Neuronal stem cell (in vitro differentiated cells): ENCODE measurements at regions not wholly inside any gene's neighbourhood (a gene's known extent, or its start where the extent isn't known, plus 50 kb on each side); places are given as distances from the start of the nearest gene placed in this dataset.

Source experiments
- DNase-seq: peaks from one replicate; pipeline ENCODE4 v3.0.0-alpha.2; 2013; ENCODE audit warnings: low spot score
- H2AFZ ChIP-seq: one replicate; pipeline ENCODE4 v1.6.1; 2013; ENCODE audit warnings: mild to moderate bottlenecking, low read length, inconsistent platforms
- H2AK5ac ChIP-seq: 2 replicates; pipeline ENCODE4 v1.6.1; 2013; ENCODE audit warnings: low read depth, mild to moderate bottlenecking, inconsistent platforms, low read length, moderate library complexity, mixed read lengths
- H2BK120ac ChIP-seq: 2 replicates; pipeline ENCODE4 v1.6.1; 2013; ENCODE audit warnings: low read depth, mild to moderate bottlenecking, inconsistent platforms, low read length, moderate library complexity, mixed read lengths
- H2BK12ac ChIP-seq: one replicate; pipeline ENCODE4 v1.6.1; 2013; ENCODE audit warnings: low read length, inconsistent platforms
- H2BK15ac ChIP-seq: 2 replicates; pipeline ENCODE4 v1.6.1; 2013; ENCODE audit warnings: mild to moderate bottlenecking, low read length, inconsistent platforms, mixed read lengths
- H2BK5ac ChIP-seq: one replicate; pipeline ENCODE4 v1.6.1; 2013; ENCODE audit warnings: inconsistent platforms, mild to moderate bottlenecking, low read length, moderate library complexity
- H3K14ac ChIP-seq: one replicate; pipeline ENCODE4 v1.6.1; 2013; ENCODE audit warnings: low read length, inconsistent platforms
- H3K18ac ChIP-seq: 2 replicates; pipeline ENCODE4 v1.6.1; 2013; ENCODE audit warnings: low read length, inconsistent platforms
- H3K23ac ChIP-seq: 2 replicates; pipeline ENCODE4 v1.6.1; 2013; ENCODE audit warnings: low read depth, mild to moderate bottlenecking, mixed read lengths, low read length, inconsistent platforms; ENCODE audit not compliant: poor library complexity
- H3K27ac ChIP-seq: replicated peaks from 3 replicates; pipeline ENCODE4 v1.5.1; 2013; ENCODE audit warnings: low read length, inconsistent platforms
- H3K27me3 ChIP-seq, 3 experiments: 2 replicates each; pipeline ENCODE4 v1.6.1; 2013; ENCODE audit warnings: low read length in 3 of 3, mild to moderate bottlenecking in 2 of 3, inconsistent platforms in 1 of 3, low read depth in 1 of 3, mixed read lengths in 1 of 3, moderate library complexity in 1 of 3; ENCODE audit not compliant: control insufficient read depth in 3 of 3, insufficient read depth in 3 of 3
- H3K36me3 ChIP-seq, 2 donors: replicated peaks in 1 of 2; 2 replicates each; pipeline ENCODE4 v1.6.1; 2013; ENCODE audit warnings: low read length in 2 of 2; ENCODE audit not compliant: control insufficient read depth in 2 of 2, insufficient read depth in 2 of 2
- H3K4ac ChIP-seq: 2 replicates; pipeline ENCODE4 v1.6.1; 2013; ENCODE audit warnings: inconsistent platforms, mild to moderate bottlenecking, low read length, moderate library complexity
- H3K4me1 ChIP-seq, 2 donors: 1 replicate in 1 of 2; 2 replicates in 1 of 2; pipeline ENCODE4 v1.6.1; 2013; ENCODE audit warnings: low read length in 2 of 2, low read depth in 1 of 2; ENCODE audit not compliant: control insufficient read depth in 2 of 2, insufficient read depth in 1 of 2
- H3K4me2 ChIP-seq: one replicate; pipeline ENCODE4 v1.6.1; 2013; ENCODE audit warnings: mild to moderate bottlenecking, low read length, inconsistent platforms; ENCODE audit not compliant: insufficient read depth, poor library complexity, severe bottlenecking
- H3K4me3 ChIP-seq, 2 donors: 2 replicates each; pipeline ENCODE4 v1.5.1; 2013; ENCODE audit warnings: low read length in 2 of 2, mild to moderate bottlenecking in 2 of 2, inconsistent platforms in 1 of 2, moderate library complexity in 1 of 2
- H3K79me1 ChIP-seq: one replicate; pipeline ENCODE4 v1.6.1; 2013; ENCODE audit warnings: low read depth, mild to moderate bottlenecking, inconsistent platforms, low read length, moderate library complexity
- H3K9ac ChIP-seq: one replicate; pipeline ENCODE4 v1.6.1; 2013; ENCODE audit warnings: mild to moderate bottlenecking, low read depth, low read length, inconsistent platforms; ENCODE audit not compliant: poor library complexity
- H3K9me3 ChIP-seq, 2 donors: replicated peaks in 1 of 2; 2 replicates each; pipeline versions ENCODE3 to v1.6.1; 2013; ENCODE audit warnings: low read length in 2 of 2, mild to moderate bottlenecking in 2 of 2, inconsistent platforms in 1 of 2, low read depth in 1 of 2, mixed read lengths in 1 of 2, moderate library complexity in 1 of 2; ENCODE audit not compliant: control insufficient read depth in 2 of 2, insufficient read depth in 1 of 2
- H4K8ac ChIP-seq: one replicate; pipeline ENCODE4 v1.6.1; 2013; ENCODE audit warnings: low read depth, mild to moderate bottlenecking, inconsistent platforms, low read length, moderate library complexity
- H4K91ac ChIP-seq: one replicate; pipeline ENCODE4 v1.6.1; 2013; ENCODE audit warnings: low read length, low read depth, mild to moderate bottlenecking, inconsistent platforms; ENCODE audit not compliant: poor library complexity
- WGBS, 2 donors: extraction: QIAGEN DNeasy Blood & Tissue Kit; methylation state at CpG; one replicate each; pipeline ENCODE4 v1.1.7; 2013; ENCODE audit warnings: missing lambda C conversion rate in 2 of 2, mixed read lengths in 1 of 2; ENCODE audit not compliant: insufficient read length in 2 of 2, insufficient replicate concordance in 1 of 2; ENCODE audit errors: extremely low coverage in 2 of 2; 5-methylcytosine and 5-hydroxymethylcytosine counted together

GRCh38 chr6:81838724-81839426 is 86.4 kb upstream of the TENT5A start:
- Histone ChIP-seq H3K79me1 (no peaks in the 10 kb centered on the region), H3K9me3 (no peaks in the 10 kb centered on the region), H3K27me3 (no peaks in the 10 kb centered on the region), H3K18ac (no peak overlapping the region), H3K9ac (no peak overlapping the region), H3K4ac (no peak overlapping the region), H2AK5ac (no peak overlapping the region), H3K23ac (no peak overlapping the region), H3K36me3 (no peaks in the 10 kb centered on the region), H3K14ac (no peak overlapping the region), H2AFZ (no peak overlapping the region), H3K4me1 (no peaks in the 10 kb centered on the region), H4K8ac (no peak overlapping the region), H2BK15ac (no peak overlapping the region), H3K4me2 (no peak overlapping the region), H2BK120ac (no peak overlapping the region), H4K91ac (no peak overlapping the region), H2BK5ac (no peak overlapping the region), H3K27ac (no peak overlapping the region), H3K4me3 (no peak overlapping the region), H2BK12ac (no peak overlapping the region)
- WGBS, 2 donors = no CpG with 5 or more reads among the region's 1 CpG
- DNase-seq = no peak

GRCh38 chr6:81838031-81838430 is 85.5 kb upstream of the TENT5A start:
- no peak overlapping the region for H3K14ac ChIP-seq
- no peaks in the 10 kb centered on the region for H3K9me3 ChIP-seq
- H3K36me3 ChIP-seq = no peaks in the 10 kb centered on the region
- H3K79me1 ChIP-seq = no peaks in the 10 kb centered on the region
- no peak overlapping the region for H2AK5ac ChIP-seq
- H2AFZ ChIP-seq = no peak overlapping the region
- no peak for DNase-seq
- no peak overlapping the region for H2BK5ac ChIP-seq
- no peaks in the 10 kb centered on the region for H3K4me1 ChIP-seq
- no CpG with 5 or more reads among the region's 4 CpGs for WGBS, 2 donors
- H4K8ac ChIP-seq = no peak overlapping the region
- no peaks in the 10 kb centered on the region for H3K27me3 ChIP-seq
- no peak overlapping the region for H2BK15ac ChIP-seq
- no peak overlapping the region for H3K4ac ChIP-seq
- no peak overlapping the region for H3K4me2 ChIP-seq
- no peak overlapping the region for H2BK12ac ChIP-seq
- H3K23ac ChIP-seq = no peak overlapping the region
- H3K4me3 ChIP-seq = no peak overlapping the region
- H3K27ac ChIP-seq = no peak overlapping the region
- H3K9ac ChIP-seq = no peak overlapping the region
- H3K18ac ChIP-seq = no peak overlapping the region
- no peak overlapping the region for H4K91ac ChIP-seq
- no peak overlapping the region for H2BK120ac ChIP-seq

GRCh38 chr6:81834141-81834681 is 81.7 kb upstream of the TENT5A start:
- H2BK15ac ChIP-seq = no peak overlapping the region
- WGBS, 2 donors = no CpG with 5 or more reads among the region's 5 CpGs
- no peak overlapping the region for H3K18ac ChIP-seq
- H3K27ac ChIP-seq = no peak overlapping the region
- H3K27me3 ChIP-seq = no peaks in the 10 kb centered on the region
- H3K9ac ChIP-seq = no peak overlapping the region
- H2AFZ ChIP-seq = no peak overlapping the region
- no peak overlapping the region for H2BK12ac ChIP-seq
- no peaks in the 10 kb centered on the region for H3K36me3 ChIP-seq
- H3K23ac ChIP-seq = no peak overlapping the region
- no peak overlapping the region for H3K4me3 ChIP-seq
- no peak overlapping the region for H3K4ac ChIP-seq
- no peaks in the 10 kb centered on the region for H3K79me1 ChIP-seq
- H2BK5ac ChIP-seq = no peak overlapping the region
- no peak overlapping the region for H4K91ac ChIP-seq
- no peak overlapping the region for H2BK120ac ChIP-seq
- H4K8ac ChIP-seq = no peak overlapping the region
- DNase-seq = no peak
- H3K9me3 ChIP-seq = no peaks in the 10 kb centered on the region
- H3K14ac ChIP-seq = no peak overlapping the region
- H3K4me2 ChIP-seq = no peak overlapping the region
- H2AK5ac ChIP-seq = no peak overlapping the region
- H3K4me1 ChIP-seq = no peaks in the 10 kb centered on the region

- H3K14ac ChIP-seq = no peak overlapping the region
- H4K8ac ChIP-seq = no peak overlapping the region
- no CpG with 5 or more reads among the region's 4 CpGs for WGBS, 2 donors
- DNase-seq = no peak
- H3K4me2 ChIP-seq = no peak overlapping the region
- no peak overlapping the region for H2BK5ac ChIP-seq
- no peaks in the 10 kb centered on the region for H3K27me3 ChIP-seq
- H3K9ac ChIP-seq = no peak overlapping the region
- H2AK5ac ChIP-seq = no peak overlapping the region
- H3K4me1 ChIP-seq = no peaks in the 10 kb centered on the region
- H2BK12ac ChIP-seq = no peak overlapping the region
- no peak overlapping the region for H3K4me3 ChIP-seq
- no peaks in the 10 kb centered on the region for H3K79me1 ChIP-seq
- H3K23ac ChIP-seq = no peak overlapping the region
- H3K9me3 ChIP-seq = no peaks in the 10 kb centered on the region
- no peak overlapping the region for H2BK120ac ChIP-seq
- no peak overlapping the region for H4K91ac ChIP-seq
- H3K27ac ChIP-seq = no peak overlapping the region
- H2BK15ac ChIP-seq = no peak overlapping the region
- no peaks in the 10 kb centered on the region for H3K36me3 ChIP-seq
- no peak overlapping the region for H3K18ac ChIP-seq
- no peak overlapping the region for H3K4ac ChIP-seq
- no peak overlapping the region for H2AFZ ChIP-seq
These were observed 79.8 kb upstream of the TENT5A start for GRCh38 chr6:81832304-81832703.
